Kidney epithelial cell (primary cell): ENCODE measurements at regions not wholly inside any gene's neighbourhood (a gene's known extent, or its start where the extent isn't known, plus 50 kb on each side); places are given as distances from the start of the nearest gene placed in this dataset.

Experiments
- DNase-seq: peaks from one replicate; pipeline ENCODE4 v3.0.0-alpha.2; 2010; ENCODE audit warnings: low read depth
- H3K27me3 ChIP-seq: 2 replicates; pipeline ENCODE4 v1.6.0; 2011; ENCODE audit warnings: low read length; ENCODE audit not compliant: control insufficient read depth, insufficient read depth
- H3K36me3 ChIP-seq: 2 replicates; pipeline ENCODE4 v1.5.1; 2011; ENCODE audit warnings: low read length; ENCODE audit not compliant: control insufficient read depth, insufficient read depth
- H3K4me3 ChIP-seq: 2 replicates; pipeline ENCODE4 v1.5.1; 2011; ENCODE audit warnings: low read depth, mild to moderate bottlenecking, control low read depth, low read length
- CTCF ChIP-seq: IDR thresholded peaks from 2 replicates; pipeline ENCODE4 v1.5.1; 2011; ENCODE audit warnings: mild to moderate bottlenecking, moderate library complexity, low read length, control low read depth, inconsistent platforms; ENCODE audit not compliant: insufficient read depth, poor library complexity, severe bottlenecking

- DNase-seq: peak; percentile 61
- Histone ChIP-seq H3K4me3 (no peak overlapping the region), H3K36me3 (no peaks in the 10 kb centered on the region), H3K27me3 (no peaks in the 10 kb centered on the region)
- TF ChIP-seq CTCF: no peak
Observed at GRCh38 chr9:105959531-105959930, 265.2 kb downstream of the TMEM38B start.

- Histone ChIP-seq H3K27me3 (no peaks in the 10 kb centered on the region), H3K4me3 (no peak overlapping the region), H3K36me3 (no peaks in the 10 kb centered on the region)
- no peak for TF ChIP-seq CTCF
- peak; percentile 9 for DNase-seq
Observed at GRCh38 chr9:105963343-105964099, 269.2 kb downstream of the TMEM38B start.

- TF ChIP-seq CTCF: no peak
- DNase-seq: no peak
- Histone ChIP-seq H3K4me3 (no peak overlapping the region), H3K36me3 (no peaks in the 10 kb centered on the region), H3K27me3 (no peaks in the 10 kb centered on the region)
Observed at GRCh38 chr9:105964156-105964555, 269.8 kb downstream of the TMEM38B start.

GRCh38 chr9:105966834-105967233 lies 272.5 kb downstream of the TMEM38B start:
- Histone ChIP-seq H3K4me3 (no peak overlapping the region), H3K36me3 (no peaks in the 10 kb centered on the region), H3K27me3 (no peaks in the 10 kb centered on the region)
- no peak for TF ChIP-seq CTCF
- DNase-seq: no peak

- no peak overlapping the region for H3K4me3 ChIP-seq
- DNase-seq: no peak
- H3K27me3 ChIP-seq: no peaks in the 10 kb centered on the region
- H3K36me3 ChIP-seq: no peaks in the 10 kb centered on the region
- TF ChIP-seq CTCF: no peak
Observed at GRCh38 chr9:105967248-105967647, 272.9 kb downstream of the TMEM38B start.

GRCh38 chr9:105967797-105968196 lies 273.5 kb downstream of the TMEM38B start:
- H3K27me3 ChIP-seq: no peaks in the 10 kb centered on the region
- TF ChIP-seq CTCF: no peak
- H3K4me3 ChIP-seq: no peak overlapping the region
- H3K36me3 ChIP-seq: no peaks in the 10 kb centered on the region
- no peak for DNase-seq
